CD4-positive, alpha-beta memory T cell (primary cell): ENCODE measurements at regions not wholly inside any gene's neighbourhood (a gene's known extent, or its start where the extent isn't known, plus 50 kb on each side); places are given as distances from the start of the nearest gene placed in this dataset.

ENCODE experiments used
- CTCF ChIA-PET: fragments of 350-600 bp; sonication (Branson Sonifier 250); formaldehyde crosslinking; loops from one replicate; lab custom pipeline; 2021; ENCODE audit warnings: inconsistent platforms; ENCODE audit not compliant: partially characterized antibody; lab: Charles Lee
- POLR2A ChIA-PET: fragments of 350-600 bp; sonication (Branson Sonifier 250); formaldehyde crosslinking; loops from one replicate; lab custom pipeline; 2021; ENCODE audit not compliant: partially characterized antibody; lab: Charles Lee
- DNase-seq, 5 donors: peaks; one replicate each; pipeline versions ENCODE4 v3.0.0 to v3.0.0-alpha.2; 2020 to 2022; ENCODE audit warnings: mixed read lengths in 1 of 5
- H3K27ac ChIP-seq: one replicate; pipeline ENCODE4 v1.7.0; 2013; ENCODE audit warnings: low read depth, low read length
- H3K27me3 ChIP-seq: 2 replicates; pipeline ENCODE4 v1.7.0; 2013; ENCODE audit warnings: mild to moderate bottlenecking, low read length, moderate library complexity; ENCODE audit not compliant: insufficient read depth
- H3K36me3 ChIP-seq: 2 replicates; pipeline ENCODE4 v1.7.0; 2013; ENCODE audit warnings: mild to moderate bottlenecking, low read length, moderate library complexity; ENCODE audit not compliant: insufficient read depth
- H3K4me1 ChIP-seq: 2 replicates; pipeline ENCODE4 v1.7.0; 2013; ENCODE audit warnings: mild to moderate bottlenecking, low read length, moderate library complexity; ENCODE audit not compliant: insufficient read depth
- H3K4me3 ChIP-seq, 2 donors: one replicate each; pipeline ENCODE4 v1.7.0; 2013; ENCODE audit warnings: low read length in 2 of 2, mild to moderate bottlenecking in 1 of 2
- H3K9me3 ChIP-seq, 2 donors: one replicate each; pipeline ENCODE4 v1.7.0; 2013; ENCODE audit warnings: low read length in 2 of 2, control low read depth in 1 of 2; ENCODE audit not compliant: control insufficient read depth in 1 of 2
- H3K27ac Mint-ChIP-seq, 7 donors: one replicate each; pipeline ENCODE4 v1.8.0; 2020 to 2021; ENCODE audit warnings: mixed read lengths in 7 of 7, mild to moderate bottlenecking in 6 of 7, inconsistent platforms in 3 of 7, moderate library complexity in 3 of 7
- H3K27me3 Mint-ChIP-seq, 2 donors: one replicate each; pipeline ENCODE4 v1.8.0; 2020 to 2021; ENCODE audit warnings: mixed read lengths in 2 of 2
- H3K36me3 Mint-ChIP-seq, 2 donors: one replicate each; pipeline ENCODE4 v1.8.0; 2020 to 2021; ENCODE audit warnings: mixed read lengths in 2 of 2, inconsistent platforms in 1 of 2, mild to moderate bottlenecking in 1 of 2
- H3K4me1 Mint-ChIP-seq, 4 donors: one replicate each; pipeline ENCODE4 v1.8.0; 2020 to 2021; ENCODE audit warnings: mixed read lengths in 4 of 4, mild to moderate bottlenecking in 1 of 4
- H3K4me3 Mint-ChIP-seq, 8 donors: one replicate each; pipeline ENCODE4 v1.8.0; 2020 to 2021; ENCODE audit warnings: mixed read lengths in 8 of 8, mild to moderate bottlenecking in 7 of 8, moderate library complexity in 6 of 8, inconsistent platforms in 3 of 8
- H3K9me3 Mint-ChIP-seq, 8 donors: one replicate each; pipeline ENCODE4 v1.8.0; 2020 to 2021; ENCODE audit warnings: mixed read lengths in 8 of 8, mild to moderate bottlenecking in 5 of 8, inconsistent platforms in 3 of 8, moderate library complexity in 1 of 8
- intact Hi-C: fragments of 100-400 bp; cut with micrococcal nuclease; formaldehyde crosslinking; loops from one replicate; pipeline ENCODE4 v1.15.1; 2023

GRCh38 chr12:18849080-18849479, 111.2 kb downstream of the CAPZA3 start:
- H3K4me1 Mint-ChIP-seq, result no peaks in the 10 kb centered on the region
- H3K4me3 Mint-ChIP-seq, result no peak overlapping the region
- intact Hi-C loops, result no loop called here
- H3K9me3 Mint-ChIP-seq, result peaks cover 0 to 2% (median 0%) of the 10 kb centered on the region in 8 donors
- no peaks in the 10 kb centered on the region for H3K9me3 ChIP-seq
- DNase-seq, result no peak
- no peak overlapping the region for H3K27ac Mint-ChIP-seq
- H3K27me3 Mint-ChIP-seq, result peaks cover 2 to 11% of the 10 kb centered on the region in 2 donors
- no peaks in the 10 kb centered on the region for H3K36me3 ChIP-seq
- no peaks in the 10 kb centered on the region for H3K36me3 Mint-ChIP-seq
- H3K27me3 ChIP-seq, result no peaks in the 10 kb centered on the region
- ChIA-PET POLR2A (no interaction called here), CTCF (interaction anchor here (1.3 kb wide), 1 partner anchor 10 kb away, joined by 5 read pairs; no protein-coding TSS in a partner anchor)
- H3K4me3 ChIP-seq, result no peak overlapping the region
- H3K4me1 ChIP-seq, result no peaks in the 10 kb centered on the region
- H3K27ac ChIP-seq, result no peak overlapping the region

GRCh38 chr12:18849761-18850160, 111.8 kb downstream of the CAPZA3 start:
- peaks cover 2 to 11% of the 10 kb centered on the region in 2 donors for H3K27me3 Mint-ChIP-seq
- ChIA-PET CTCF (interaction anchor here (1.3 kb wide), 1 partner anchor 9 kb away, joined by 5 read pairs; no protein-coding TSS in a partner anchor), POLR2A (no interaction called here)
- Histone ChIP-seq H3K4me1 (no peaks in the 10 kb centered on the region), H3K36me3 (no peaks in the 10 kb centered on the region), H3K4me3 (no peak overlapping the region), H3K27me3 (no peaks in the 10 kb centered on the region), H3K9me3 (no peaks in the 10 kb centered on the region), H3K27ac (no peak overlapping the region)
- H3K36me3 Mint-ChIP-seq, result no peaks in the 10 kb centered on the region
- intact Hi-C loops, result no loop called here
- no peak overlapping the region for H3K27ac Mint-ChIP-seq
- H3K4me3 Mint-ChIP-seq, result no peak overlapping the region
- H3K9me3 Mint-ChIP-seq, result peaks cover 0 to 2% (median 0%) of the 10 kb centered on the region in 8 donors
- no peak for DNase-seq
- H3K4me1 Mint-ChIP-seq, result no peaks in the 10 kb centered on the region

GRCh38 chr12:18850752-18851151, 112.8 kb downstream of the CAPZA3 start:
- ChIA-PET CTCF (no interaction called here), POLR2A (no interaction called here)
- no peak overlapping the region for H3K27ac ChIP-seq
- no peaks in the 10 kb centered on the region for H3K4me1 Mint-ChIP-seq
- H3K4me3 ChIP-seq, result no peak overlapping the region
- peaks cover 2 to 11% of the 10 kb centered on the region in 2 donors for H3K27me3 Mint-ChIP-seq
- H3K4me3 Mint-ChIP-seq, result no peak overlapping the region
- DNase-seq, result no peak
- no peaks in the 10 kb centered on the region for H3K4me1 ChIP-seq
- H3K9me3 Mint-ChIP-seq, result peaks cover 0 to 2% (median 0%) of the 10 kb centered on the region in 8 donors
- intact Hi-C loops, result no loop called here
- no peaks in the 10 kb centered on the region for H3K9me3 ChIP-seq
- H3K27me3 ChIP-seq, result no peaks in the 10 kb centered on the region
- no peak overlapping the region for H3K27ac Mint-ChIP-seq
- H3K36me3 Mint-ChIP-seq, result no peaks in the 10 kb centered on the region
- no peaks in the 10 kb centered on the region for H3K36me3 ChIP-seq

- Mint-ChIP-seq H3K4me1 (no peaks in the 10 kb centered on the region), H3K4me3 (no peak overlapping the region), H3K27me3 (peaks cover 2 to 11% of the 10 kb centered on the region in 2 donors), H3K9me3 (peaks cover 0 to 2% (median 0%) of the 10 kb centered on the region in 8 donors), H3K27ac (no peak overlapping the region), H3K36me3 (no peaks in the 10 kb centered on the region)
- no peak for DNase-seq
- POLR2A ChIA-PET, result no interaction called here
- H3K36me3 ChIP-seq, result no peaks in the 10 kb centered on the region
- no peaks in the 10 kb centered on the region for H3K27me3 ChIP-seq
- no peaks in the 10 kb centered on the region for H3K4me1 ChIP-seq
- intact Hi-C loops, result no loop called here
- no peak overlapping the region for H3K4me3 ChIP-seq
- CTCF ChIA-PET, result no interaction called here
- no peak overlapping the region for H3K27ac ChIP-seq
- no peaks in the 10 kb centered on the region for H3K9me3 ChIP-seq
Measured at GRCh38 chr12:18851271-18851670, 113.4 kb downstream of the CAPZA3 start.

- ChIA-PET POLR2A (no interaction called here), CTCF (interaction anchor here (0.9 kb wide), 1 partner anchor 17 kb away, joined by 3 read pairs; no protein-coding TSS in a partner anchor)
- Histone ChIP-seq H3K9me3 (no peaks in the 10 kb centered on the region), H3K4me1 (no peaks in the 10 kb centered on the region), H3K36me3 (no peaks in the 10 kb centered on the region), H3K4me3 (no peak overlapping the region), H3K27me3 (no peaks in the 10 kb centered on the region), H3K27ac (no peak overlapping the region)
- Mint-ChIP-seq H3K27ac (peak overlapping the region in 1 of 7 donors; percentile 2), H3K9me3 (peaks cover 0 to 2% (median 0%) of the 10 kb centered on the region in 8 donors), H3K36me3 (no peaks in the 10 kb centered on the region), H3K4me1 (no peaks in the 10 kb centered on the region), H3K27me3 (peaks cover 2 to 9% of the 10 kb centered on the region in 2 donors), H3K4me3 (no peak overlapping the region)
- no peak for DNase-seq
- intact Hi-C loops, result no loop called here
Measured at GRCh38 chr12:18853570-18854366, 115.8 kb downstream of the CAPZA3 start.

GRCh38 chr12:18857656-18858055, 119.7 kb downstream of the CAPZA3 start:
- Histone ChIP-seq H3K36me3 (no peaks in the 10 kb centered on the region), H3K27me3 (no peaks in the 10 kb centered on the region), H3K4me3 (no peak overlapping the region), H3K4me1 (no peaks in the 10 kb centered on the region), H3K9me3 (no peaks in the 10 kb centered on the region), H3K27ac (no peak overlapping the region)
- no peak for DNase-seq
- Mint-ChIP-seq H3K4me3 (no peak overlapping the region), H3K36me3 (no peaks in the 10 kb centered on the region), H3K27me3 (peaks cover 0 to under 1% of the 10 kb centered on the region in 2 donors), H3K9me3 (no peaks in the 10 kb centered on the region), H3K27ac (no peak overlapping the region), H3K4me1 (no peaks in the 10 kb centered on the region)
- POLR2A ChIA-PET, result no interaction called here
- intact Hi-C loops, result no loop called here
- CTCF ChIA-PET, result interaction anchor here (5.1 kb wide), 1 partner anchor 329 kb away, joined by 29 read pairs; no protein-coding TSS in a partner anchor

GRCh38 chr12:18859400-18859799, 121.5 kb downstream of the CAPZA3 start:
- intact Hi-C loops, result no loop called here
- Mint-ChIP-seq H3K27me3 (peaks cover 0 to 4% of the 10 kb centered on the region in 2 donors), H3K4me1 (no peaks in the 10 kb centered on the region), H3K4me3 (no peak overlapping the region), H3K9me3 (no peaks in the 10 kb centered on the region), H3K27ac (no peak overlapping the region), H3K36me3 (no peaks in the 10 kb centered on the region)
- CTCF ChIA-PET, result interaction anchor here (1.6 to 5.1 kb wide), 2 partner anchors 10 to 327 kb away, joined by 5 to 29 read pairs; no protein-coding TSS in a partner anchor
- POLR2A ChIA-PET, result no interaction called here
- Histone ChIP-seq H3K4me3 (no peak overlapping the region), H3K27ac (no peak overlapping the region), H3K9me3 (no peaks in the 10 kb centered on the region), H3K4me1 (no peaks in the 10 kb centered on the region), H3K36me3 (no peaks in the 10 kb centered on the region), H3K27me3 (no peaks in the 10 kb centered on the region)
- no peak for DNase-seq
